Skeletal muscle tissue (tissue), 3 donors: ENCODE measurements at regions not wholly inside any gene's neighbourhood (a gene's known extent, or its start where the extent isn't known, plus 50 kb on each side); places are given as distances from the start of the nearest gene placed in this dataset.

Experiments used
- H3K27ac ChIP-seq: one replicate; pipeline ENCODE4 v1.7.0; 2013; ENCODE audit warnings: mild to moderate bottlenecking, low read depth, low read length, inconsistent platforms
- H3K27me3 ChIP-seq, 3 donors: one replicate each; pipeline ENCODE4 v1.7.0; 2013; ENCODE audit warnings: low read length in 3 of 3; ENCODE audit not compliant: control insufficient read depth in 3 of 3, insufficient read depth in 3 of 3
- H3K36me3 ChIP-seq, 3 donors: one replicate each; pipeline ENCODE4 v1.7.0; 2013; ENCODE audit warnings: low read length in 3 of 3; ENCODE audit not compliant: control insufficient read depth in 3 of 3, insufficient read depth in 3 of 3
- H3K4me1 ChIP-seq, 3 donors: one replicate each; pipeline ENCODE4 v1.7.0; 2013; ENCODE audit warnings: low read length in 3 of 3, mild to moderate bottlenecking in 3 of 3; ENCODE audit not compliant: control insufficient read depth in 3 of 3, insufficient read depth in 3 of 3
- H3K4me3 ChIP-seq, 3 donors: one replicate each; pipeline ENCODE4 v1.7.0; 2013; ENCODE audit warnings: low read length in 3 of 3
- H3K9ac ChIP-seq, 3 donors: one replicate each; pipeline ENCODE4 v1.7.0; 2013; ENCODE audit warnings: low read length in 3 of 3, mild to moderate bottlenecking in 3 of 3, moderate library complexity in 2 of 3, low read depth in 1 of 3
- H3K9me3 ChIP-seq, 3 donors: one replicate each; pipeline ENCODE4 v1.7.0; 2013; ENCODE audit warnings: low read length in 3 of 3; ENCODE audit not compliant: control insufficient read depth in 3 of 3
- donor health status: Osteomylitis.

DNA sequence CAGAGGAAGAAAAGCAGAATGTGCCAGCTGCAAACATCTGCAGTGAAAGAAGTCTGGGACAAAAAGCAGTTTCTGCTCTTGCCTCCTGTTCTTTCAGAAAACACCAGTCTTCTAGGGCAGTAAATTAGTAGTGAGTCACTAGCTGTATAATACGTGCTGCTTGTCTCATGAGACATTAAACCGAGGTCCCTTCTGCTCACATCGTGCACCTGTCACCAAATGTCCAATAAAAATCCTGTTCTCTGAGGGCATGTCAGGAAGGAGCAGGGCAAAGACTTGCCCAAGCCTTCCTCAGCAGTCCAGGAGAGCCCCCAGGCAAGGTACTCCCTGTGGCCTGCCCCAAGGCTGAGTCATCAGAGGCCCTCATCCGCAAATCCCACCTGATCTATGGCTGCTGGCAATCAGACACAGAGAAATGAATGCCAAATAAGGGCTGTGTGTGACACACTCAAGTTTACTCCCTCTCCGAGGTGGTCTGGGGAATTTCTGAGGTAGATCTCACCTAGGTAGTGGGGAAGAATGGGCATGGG lies 255.3 kb upstream of the SMARCA2 start:
- H3K4me3 ChIP-seq = no peak overlapping the region
- H3K27ac ChIP-seq = no peak overlapping the region
- H3K27me3 ChIP-seq = no peaks in the 10 kb centered on the region
- no peaks in the 10 kb centered on the region for H3K36me3 ChIP-seq
- H3K9ac ChIP-seq = no peak overlapping the region
- H3K9me3 ChIP-seq = no peaks in the 10 kb centered on the region
- no peaks in the 10 kb centered on the region for H3K4me1 ChIP-seq

DNA sequence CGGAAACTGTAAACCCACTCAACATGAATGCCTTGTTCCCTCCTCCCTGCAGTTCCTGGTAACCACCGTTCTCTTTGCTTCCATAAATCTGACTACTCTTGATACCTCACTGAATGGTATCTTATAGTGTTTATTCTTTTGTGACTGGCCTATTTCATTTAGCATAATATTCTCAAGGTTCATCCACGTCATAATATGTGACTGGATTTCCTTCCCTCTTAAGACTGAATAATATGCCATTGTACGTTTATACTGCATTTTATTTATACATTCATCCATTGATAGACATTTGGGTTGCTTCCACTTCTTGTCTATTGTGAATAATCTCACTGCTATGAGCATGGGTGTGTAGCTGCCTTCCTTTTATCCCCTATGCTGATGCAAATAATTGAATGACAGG lies 253.3 kb upstream of the SMARCA2 start:
- Histone ChIP-seq H3K4me1 (no peaks in the 10 kb centered on the region), H3K36me3 (no peaks in the 10 kb centered on the region), H3K27me3 (no peaks in the 10 kb centered on the region), H3K4me3 (no peak overlapping the region), H3K9me3 (no peaks in the 10 kb centered on the region), H3K9ac (no peak overlapping the region), H3K27ac (no peak overlapping the region)

DNA sequence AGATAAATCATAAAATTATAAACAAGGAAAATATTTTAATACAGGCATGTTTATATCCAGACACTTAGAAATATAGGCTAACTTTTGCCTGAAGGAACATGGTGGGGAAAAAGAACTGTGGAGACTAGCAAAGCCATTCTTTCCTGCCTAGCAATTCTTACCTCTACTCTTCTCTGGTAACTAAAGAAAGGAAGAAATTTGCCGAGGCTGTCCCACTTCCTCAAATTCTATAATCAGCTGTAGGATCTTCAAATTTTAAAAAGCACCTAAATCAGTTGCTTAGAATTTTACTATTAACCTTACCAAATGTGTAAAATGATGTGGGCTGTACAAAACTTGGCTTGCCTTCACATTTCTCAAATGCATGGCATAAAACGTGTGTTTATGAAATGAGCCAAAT lies 249.1 kb upstream of the SMARCA2 start:
- no peaks in the 10 kb centered on the region for H3K27me3 ChIP-seq

DNA sequence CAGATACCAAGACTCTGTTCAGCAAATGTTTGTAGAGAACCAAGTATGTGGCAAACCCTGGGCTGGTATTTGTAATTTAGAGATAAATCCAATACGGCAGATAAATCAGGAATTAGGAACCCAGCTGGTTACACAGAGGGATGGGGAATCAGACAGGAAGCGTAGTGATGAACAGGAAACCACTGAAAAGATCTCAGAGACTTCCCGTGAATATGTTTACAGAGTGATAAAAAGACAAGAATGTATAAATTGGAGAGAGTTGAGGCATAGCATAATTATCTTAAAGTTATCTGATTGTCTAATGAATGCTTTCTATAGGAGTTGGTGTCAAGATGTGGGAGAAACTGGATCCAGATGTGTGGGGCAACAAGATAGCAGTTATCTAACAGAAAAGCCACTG lies 246.6 kb upstream of the SMARCA2 start:
- Histone ChIP-seq H3K4me3 (no peak overlapping the region), H3K9ac (no peak overlapping the region), H3K36me3 (no peaks in the 10 kb centered on the region), H3K27me3 (no peaks in the 10 kb centered on the region), H3K27ac (no peak overlapping the region), H3K9me3 (no peaks in the 10 kb centered on the region), H3K4me1 (no peaks in the 10 kb centered on the region)

More for the DNA sequence above, 249.1 kb upstream of the SMARCA2 start:
- Histone ChIP-seq H3K4me1 (no peaks in the 10 kb centered on the region), H3K9ac (no peak overlapping the region), H3K9me3 (no peaks in the 10 kb centered on the region), H3K27ac (no peak overlapping the region), H3K4me3 (no peak overlapping the region), H3K36me3 (no peaks in the 10 kb centered on the region)

DNA sequence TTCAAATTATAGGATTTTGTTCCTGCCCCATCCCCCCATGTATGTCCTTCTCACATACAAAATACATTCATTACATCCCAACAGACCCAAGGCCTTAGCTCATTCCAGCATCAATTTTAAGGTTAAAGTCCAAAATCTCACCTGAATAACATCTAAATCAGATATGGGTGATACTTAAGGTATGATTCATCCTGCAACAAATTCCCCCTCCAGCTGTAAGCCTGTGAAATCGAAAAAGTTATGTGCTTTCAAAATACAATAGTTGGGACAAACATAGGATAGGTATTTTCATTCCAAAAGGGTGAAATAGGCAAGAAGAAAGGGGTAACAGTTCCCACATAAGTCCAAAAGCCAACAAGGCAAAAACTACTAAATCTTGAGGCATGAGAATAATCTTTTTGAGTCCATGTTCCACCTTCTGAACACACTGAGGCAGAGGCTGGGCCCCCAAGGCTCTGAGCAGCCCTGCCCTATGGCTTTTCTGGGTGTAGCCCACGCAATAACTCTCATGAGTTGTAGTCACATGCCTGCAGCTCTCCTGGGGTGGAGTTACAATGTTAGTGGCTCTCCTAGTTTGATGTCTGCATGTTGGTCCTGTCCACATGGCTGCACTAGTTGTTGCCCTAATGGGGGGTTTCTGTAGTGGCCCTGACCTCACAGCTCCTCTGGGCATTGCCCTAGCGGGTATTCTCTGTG lies 243.9 kb upstream of the SMARCA2 start:
- Histone ChIP-seq H3K27ac (no peak overlapping the region), H3K27me3 (no peaks in the 10 kb centered on the region), H3K36me3 (no peaks in the 10 kb centered on the region)

DNA sequence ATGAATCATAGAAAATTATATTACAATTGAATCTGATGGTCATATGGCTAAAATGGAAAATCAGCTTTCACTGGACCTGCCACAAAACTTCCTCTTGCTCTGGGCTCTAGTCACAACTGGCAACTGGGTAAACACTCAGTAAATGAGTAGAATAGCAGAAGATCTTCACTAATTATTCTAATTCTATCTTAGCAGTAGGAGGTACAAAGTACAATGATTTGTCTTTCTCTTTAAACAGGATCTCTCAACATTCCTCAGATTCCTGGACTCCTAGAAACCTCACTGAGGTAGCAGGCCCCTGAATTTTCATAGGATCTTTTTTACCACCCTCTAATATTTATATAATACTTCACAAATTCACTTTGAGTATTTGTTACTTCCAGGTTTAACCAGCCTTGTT lies 239.9 kb upstream of the SMARCA2 start:
- no peak overlapping the region for H3K27ac ChIP-seq
- H3K36me3 ChIP-seq = no peaks in the 10 kb centered on the region
- H3K9ac ChIP-seq = no peak overlapping the region
- no peaks in the 10 kb centered on the region for H3K9me3 ChIP-seq
- H3K27me3 ChIP-seq = no peaks in the 10 kb centered on the region
- H3K4me1 ChIP-seq = no peaks in the 10 kb centered on the region
- H3K4me3 ChIP-seq = no peak overlapping the region

More for the DNA sequence above, 243.9 kb upstream of the SMARCA2 start:
- no peak overlapping the region for H3K4me3 ChIP-seq
- no peaks in the 10 kb centered on the region for H3K4me1 ChIP-seq
- no peak overlapping the region for H3K9ac ChIP-seq
- H3K9me3 ChIP-seq = no peaks in the 10 kb centered on the region

DNA sequence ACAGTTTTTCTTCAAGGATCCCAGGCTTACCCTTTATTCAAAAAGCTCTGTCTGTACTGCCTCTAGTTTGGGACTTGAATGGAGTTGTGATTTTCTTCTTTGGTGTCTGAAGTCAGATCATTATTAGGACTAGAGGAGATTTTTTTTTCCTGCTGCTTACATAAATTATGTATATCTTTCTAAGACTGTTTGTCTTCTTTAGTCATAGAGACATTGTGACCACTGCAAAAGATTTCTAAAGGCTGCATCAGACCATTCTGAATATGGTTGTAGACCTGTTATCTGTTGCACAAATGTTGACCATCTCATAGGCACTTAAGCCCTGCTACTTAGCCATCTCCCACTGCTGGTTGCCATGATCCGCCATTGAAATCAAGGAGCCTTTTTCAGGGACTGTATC lies 238.5 kb upstream of the SMARCA2 start:
- H3K9ac ChIP-seq = no peak overlapping the region
- no peak overlapping the region for H3K4me3 ChIP-seq
- no peaks in the 10 kb centered on the region for H3K4me1 ChIP-seq
- no peaks in the 10 kb centered on the region for H3K9me3 ChIP-seq
- H3K36me3 ChIP-seq = no peaks in the 10 kb centered on the region
- H3K27me3 ChIP-seq = no peaks in the 10 kb centered on the region
- H3K27ac ChIP-seq = no peak overlapping the region

DNA sequence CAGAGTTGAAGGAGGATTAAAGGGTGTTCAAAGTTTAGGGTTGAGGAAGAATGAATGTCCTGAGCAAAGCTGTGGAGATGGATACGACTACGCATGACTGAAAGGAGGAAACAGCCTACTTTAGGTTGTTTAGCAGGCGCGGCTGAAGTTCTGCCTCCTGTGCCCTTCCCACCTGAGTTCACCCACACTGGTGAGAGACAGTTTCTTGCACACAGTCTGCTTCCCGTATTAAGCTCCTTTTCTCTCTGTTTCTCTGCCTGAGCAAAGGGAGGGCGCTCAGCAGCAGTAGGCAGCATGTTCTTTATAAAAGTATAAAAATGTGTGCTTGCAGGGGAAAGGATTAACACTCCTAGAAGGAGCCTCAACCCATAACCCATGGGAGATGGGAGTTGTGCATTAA lies 224.0 kb upstream of the SMARCA2 start:
- no peaks in the 10 kb centered on the region for H3K9me3 ChIP-seq
- H3K36me3 ChIP-seq = no peaks in the 10 kb centered on the region
- no peaks in the 10 kb centered on the region for H3K4me1 ChIP-seq
- H3K27me3 ChIP-seq = no peaks in the 10 kb centered on the region
- H3K9ac ChIP-seq = no peak overlapping the region
- H3K27ac ChIP-seq = no peak overlapping the region
- no peak overlapping the region for H3K4me3 ChIP-seq

DNA sequence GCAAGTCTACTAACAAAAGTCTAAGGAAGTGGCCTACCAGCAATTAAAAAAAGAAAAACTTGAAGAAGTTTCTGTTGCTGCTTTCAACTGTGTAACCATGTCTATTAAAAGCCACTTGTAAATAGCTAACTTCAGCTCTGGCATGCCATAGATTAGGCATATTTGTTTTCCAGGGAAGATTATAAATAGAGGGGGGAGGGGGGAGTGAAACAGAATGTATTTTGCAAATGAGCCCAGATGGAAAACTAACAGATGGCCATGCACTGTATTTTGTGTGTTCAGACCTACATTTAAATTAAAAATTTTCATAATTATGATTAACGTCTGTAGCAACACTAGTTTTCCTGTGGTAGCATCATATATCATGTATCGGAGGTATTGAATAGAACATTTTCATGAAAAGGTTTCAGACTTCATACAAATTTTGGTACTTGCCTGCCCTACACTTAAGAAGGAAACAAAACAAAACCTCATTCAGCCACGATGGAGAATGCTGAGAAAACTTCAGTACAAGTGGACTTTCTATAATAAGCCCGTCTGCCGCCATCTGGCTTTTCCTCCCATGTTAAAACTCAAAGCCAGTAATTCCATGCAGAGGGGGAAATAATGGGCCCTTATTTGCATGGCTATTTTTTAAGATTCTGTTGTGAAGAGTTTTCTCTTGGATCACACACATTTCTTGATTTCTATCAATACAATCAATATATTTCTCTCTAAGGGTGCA lies 220.4 kb upstream of the SMARCA2 start:
- Histone ChIP-seq H3K9ac (no peak overlapping the region), H3K9me3 (no peaks in the 10 kb centered on the region), H3K4me3 (no peak overlapping the region), H3K4me1 (no peaks in the 10 kb centered on the region), H3K36me3 (no peaks in the 10 kb centered on the region), H3K27ac (no peak overlapping the region), H3K27me3 (no peaks in the 10 kb centered on the region)

DNA sequence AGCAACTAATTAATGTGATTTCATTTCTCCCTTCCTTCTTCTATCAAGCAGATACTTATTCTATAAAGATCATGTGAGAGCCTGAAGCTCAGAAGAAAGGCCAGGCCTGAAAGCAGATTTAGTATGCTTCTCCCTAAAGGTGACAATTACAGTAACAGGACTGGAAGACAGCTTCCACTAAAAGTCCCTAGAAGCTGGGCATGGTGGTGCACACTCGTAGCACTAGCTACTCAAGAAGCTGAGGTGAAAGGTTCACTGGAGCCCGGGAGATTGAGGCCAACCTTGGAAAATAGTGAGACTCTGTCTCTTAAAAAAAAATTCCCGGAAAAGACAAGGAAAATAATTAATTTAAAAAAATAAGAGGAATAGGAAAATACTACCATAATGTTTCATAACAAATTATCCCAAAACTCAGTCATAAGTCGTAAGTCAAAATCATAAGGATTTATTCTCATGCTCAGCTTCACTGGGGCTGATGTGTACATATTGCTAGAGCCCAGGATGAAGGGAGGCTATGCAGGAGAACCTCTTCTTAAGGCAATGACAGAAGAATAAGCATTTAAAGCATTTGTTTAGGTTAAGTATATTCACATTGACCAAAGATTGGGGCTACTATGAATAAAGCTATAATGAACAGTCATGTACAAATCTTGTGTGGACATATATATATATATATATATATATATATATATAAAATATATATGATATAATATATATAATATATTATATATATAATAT lies 210.8 kb upstream of the SMARCA2 start:
- Histone ChIP-seq H3K4me3 (no peak overlapping the region), H3K4me1 (no peaks in the 10 kb centered on the region), H3K9me3 (no peaks in the 10 kb centered on the region), H3K9ac (no peak overlapping the region), H3K27ac (no peak overlapping the region), H3K27me3 (no peaks in the 10 kb centered on the region), H3K36me3 (no peaks in the 10 kb centered on the region)
